Keratinocyte (primary cell): ENCODE measurements at regions not wholly inside any gene's neighbourhood (a gene's known extent, or its start where the extent isn't known, plus 50 kb on each side); places are given as distances from the start of the nearest gene placed in this dataset.

Source experiments
- EZH2 ChIP-seq: IDR thresholded peaks from one replicate; pipeline ENCODE4 v1.6.1; 2012; ENCODE audit warnings: inconsistent platforms, mild to moderate bottlenecking, low read length, moderate library complexity
- TF ChIP-seq, protein P1 (sequence below), 3 experiments: IDR thresholded peaks in 1 of 3; conservative IDR thresholded peaks in 1 of 3; optimal IDR thresholded peaks in 1 of 3; 2 replicates in 2 of 3; 3 replicates in 1 of 3; pipeline versions ENCODE3 to v1.5.1; 2011; ENCODE audit warnings: low read length in 3 of 3, mild to moderate bottlenecking in 3 of 3, moderate library complexity in 2 of 3, control low read depth in 1 of 3, inconsistent platforms in 1 of 3; ENCODE audit not compliant: insufficient read depth in 2 of 3; ENCODE audit errors: extremely low read depth in 1 of 3

DNA sequence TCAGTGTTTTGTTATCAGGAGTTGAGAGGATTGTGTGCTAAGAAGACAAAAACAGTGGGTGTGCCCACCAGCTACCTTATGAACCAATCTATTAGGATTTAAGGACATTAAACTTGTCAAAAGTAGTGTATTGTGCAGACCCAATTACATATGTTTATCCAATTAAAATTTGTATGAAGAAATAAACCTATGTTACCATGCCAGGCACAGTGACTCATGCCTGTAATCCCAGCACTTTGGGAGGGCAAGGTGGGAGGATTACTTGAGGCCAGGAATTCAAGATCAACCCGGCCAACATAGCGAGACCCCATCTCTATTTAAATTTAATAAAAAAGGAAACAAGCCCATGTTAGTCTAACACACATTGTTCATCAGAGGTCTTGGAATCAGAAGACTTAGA, 162.2 kb downstream of the IRS1 start:
- TF ChIP-seq, protein P1, sequence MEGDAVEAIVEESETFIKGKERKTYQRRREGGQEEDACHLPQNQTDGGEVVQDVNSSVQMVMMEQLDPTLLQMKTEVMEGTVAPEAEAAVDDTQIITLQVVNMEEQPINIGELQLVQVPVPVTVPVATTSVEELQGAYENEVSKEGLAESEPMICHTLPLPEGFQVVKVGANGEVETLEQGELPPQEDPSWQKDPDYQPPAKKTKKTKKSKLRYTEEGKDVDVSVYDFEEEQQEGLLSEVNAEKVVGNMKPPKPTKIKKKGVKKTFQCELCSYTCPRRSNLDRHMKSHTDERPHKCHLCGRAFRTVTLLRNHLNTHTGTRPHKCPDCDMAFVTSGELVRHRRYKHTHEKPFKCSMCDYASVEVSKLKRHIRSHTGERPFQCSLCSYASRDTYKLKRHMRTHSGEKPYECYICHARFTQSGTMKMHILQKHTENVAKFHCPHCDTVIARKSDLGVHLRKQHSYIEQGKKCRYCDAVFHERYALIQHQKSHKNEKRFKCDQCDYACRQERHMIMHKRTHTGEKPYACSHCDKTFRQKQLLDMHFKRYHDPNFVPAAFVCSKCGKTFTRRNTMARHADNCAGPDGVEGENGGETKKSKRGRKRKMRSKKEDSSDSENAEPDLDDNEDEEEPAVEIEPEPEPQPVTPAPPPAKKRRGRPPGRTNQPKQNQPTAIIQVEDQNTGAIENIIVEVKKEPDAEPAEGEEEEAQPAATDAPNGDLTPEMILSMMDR (optimal IDR thresholded peaks at IDR 0.05 in 1 of 3, IDR thresholded peaks at IDR 0.05 in 1 of 3, conservative IDR thresholded peaks at IDR 0.05 in 1 of 3; ENCODE audit: extremely low read depth in 1 of 3, insufficient read depth in 2 of 3, low read length in 3 of 3) = no peak
- no peak for TF ChIP-seq EZH2
